Keratinocyte (primary cell): ENCODE measurements at regions not wholly inside any gene's neighbourhood (a gene's known extent, or its start where the extent isn't known, plus 50 kb on each side); places are given as distances from the start of the nearest gene placed in this dataset.

Source experiments
- CTCF ChIP-seq, 3 experiments: IDR thresholded peaks in 1 of 3; conservative IDR thresholded peaks in 1 of 3; optimal IDR thresholded peaks in 1 of 3; 2 replicates in 2 of 3; 3 replicates in 1 of 3; pipeline versions ENCODE3 to v1.5.1; 2011; ENCODE audit warnings: low read length in 3 of 3, mild to moderate bottlenecking in 3 of 3, moderate library complexity in 2 of 3, control low read depth in 1 of 3, inconsistent platforms in 1 of 3; ENCODE audit not compliant: insufficient read depth in 2 of 3; ENCODE audit errors: extremely low read depth in 1 of 3
- EZH2 ChIP-seq: IDR thresholded peaks from one replicate; pipeline ENCODE4 v1.6.1; 2012; ENCODE audit warnings: inconsistent platforms, mild to moderate bottlenecking, low read length, moderate library complexity

- TF ChIP-seq CTCF (optimal IDR thresholded peaks at IDR 0.05 in 1 of 3, IDR thresholded peaks at IDR 0.05 in 1 of 3, conservative IDR thresholded peaks at IDR 0.05 in 1 of 3; ENCODE audit: extremely low read depth in 1 of 3, insufficient read depth in 2 of 3, low read length in 3 of 3) (no peak), EZH2 (no peak)
Observed at GRCh38 chr1:199272628-199273086, 633.8 kb downstream of the PTPRC start.
